ENCODE measurements at regions not wholly inside any gene's neighbourhood (a gene's known extent, or its start where the extent isn't known, plus 50 kb on each side); places are given as distances from the start of the nearest gene placed in this dataset.

DNA sequence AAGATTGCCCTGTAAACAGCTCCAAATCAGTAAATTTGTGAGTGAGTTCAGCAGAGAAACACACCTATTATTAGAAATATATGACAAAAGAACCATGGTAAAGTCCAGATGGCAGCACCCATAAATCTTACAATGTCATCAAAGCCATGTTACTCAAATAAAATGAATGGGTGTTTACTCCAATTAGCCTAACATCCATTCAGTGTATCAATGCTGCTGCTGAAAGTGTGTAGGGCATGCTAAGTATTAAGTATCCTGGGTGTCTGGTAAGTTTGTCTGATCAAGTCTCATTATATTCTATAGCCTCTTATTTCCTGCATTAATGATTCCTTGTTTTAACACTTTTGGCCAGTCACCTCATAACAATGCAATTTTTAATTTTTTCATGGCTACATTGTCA, 185.5 kb upstream of the STEAP4 start:
- Histone ChIP-seq H3K27me3 (no peaks in the 10 kb centered on the region), H3K36me3 (no peaks in the 10 kb centered on the region), H3K27ac (no peak overlapping the region), H3K4me1 (no peaks in the 10 kb centered on the region), H3K9me3 (no peaks in the 10 kb centered on the region), H3K4me3 (no peak overlapping the region)
- intact Hi-C loops (cut with DNase I), result no loop called here
- no peak for DNase-seq
- TF ChIP-seq POLR2A (IDR thresholded peaks at IDR 0.05), result no peak
- TF ChIP-seq, protein P1, sequence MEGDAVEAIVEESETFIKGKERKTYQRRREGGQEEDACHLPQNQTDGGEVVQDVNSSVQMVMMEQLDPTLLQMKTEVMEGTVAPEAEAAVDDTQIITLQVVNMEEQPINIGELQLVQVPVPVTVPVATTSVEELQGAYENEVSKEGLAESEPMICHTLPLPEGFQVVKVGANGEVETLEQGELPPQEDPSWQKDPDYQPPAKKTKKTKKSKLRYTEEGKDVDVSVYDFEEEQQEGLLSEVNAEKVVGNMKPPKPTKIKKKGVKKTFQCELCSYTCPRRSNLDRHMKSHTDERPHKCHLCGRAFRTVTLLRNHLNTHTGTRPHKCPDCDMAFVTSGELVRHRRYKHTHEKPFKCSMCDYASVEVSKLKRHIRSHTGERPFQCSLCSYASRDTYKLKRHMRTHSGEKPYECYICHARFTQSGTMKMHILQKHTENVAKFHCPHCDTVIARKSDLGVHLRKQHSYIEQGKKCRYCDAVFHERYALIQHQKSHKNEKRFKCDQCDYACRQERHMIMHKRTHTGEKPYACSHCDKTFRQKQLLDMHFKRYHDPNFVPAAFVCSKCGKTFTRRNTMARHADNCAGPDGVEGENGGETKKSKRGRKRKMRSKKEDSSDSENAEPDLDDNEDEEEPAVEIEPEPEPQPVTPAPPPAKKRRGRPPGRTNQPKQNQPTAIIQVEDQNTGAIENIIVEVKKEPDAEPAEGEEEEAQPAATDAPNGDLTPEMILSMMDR (IDR thresholded peaks at IDR 0.05), result no peak
- ATAC-seq, result no peak

DNA sequence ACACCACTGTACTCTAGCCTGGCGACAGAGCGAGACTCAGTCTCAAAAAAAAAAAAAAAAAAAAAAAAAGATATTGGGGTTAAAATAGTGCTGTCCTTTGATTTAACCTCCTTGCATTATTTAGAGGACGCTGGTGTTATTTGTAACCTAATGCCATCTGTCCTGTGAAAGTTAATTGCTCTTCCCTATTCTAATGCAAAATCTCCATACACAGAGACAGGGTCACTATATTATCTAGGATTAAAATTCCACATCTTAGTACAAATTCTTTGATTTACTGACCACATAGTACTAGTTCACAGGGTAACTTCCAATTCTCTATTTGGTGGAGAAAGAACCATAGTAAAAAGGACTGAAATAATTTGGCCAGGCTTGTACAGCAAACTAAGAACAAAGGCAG, 184.2 kb upstream of the STEAP4 start:
- DNase-seq, result no peak
- no peaks in the 10 kb centered on the region for H3K27me3 ChIP-seq
- intact Hi-C loops (cut with DNase I), result no loop called here
- ATAC-seq, result no peak
- no peak overlapping the region for H3K27ac ChIP-seq
- no peak overlapping the region for H3K4me3 ChIP-seq
- H3K4me1 ChIP-seq, result peaks cover 0 to under 1% (median 0%) of the 10 kb centered on the region in 12 donors
- WGBS, 4 donors, result 76 to 86% (median 80%) methylated on average over 3 of the region's 3 CpGs
- no peaks in the 10 kb centered on the region for H3K9me3 ChIP-seq
- TF ChIP-seq, protein P1 (IDR thresholded peaks at IDR 0.05), result no peak
- TF ChIP-seq POLR2A (IDR thresholded peaks at IDR 0.05), result no peak
- no peaks in the 10 kb centered on the region for H3K36me3 ChIP-seq

GRCh38 chr7:88490161-88490560, 183.5 kb upstream of the STEAP4 start:
- H3K27ac ChIP-seq, result no peak overlapping the region
- peaks cover 0 to 2% (median 0%) of the 10 kb centered on the region in 12 donors for H3K4me1 ChIP-seq
- no peaks in the 10 kb centered on the region for H3K36me3 ChIP-seq
- no peak for TF ChIP-seq POLR2A (IDR thresholded peaks at IDR 0.05)
- TF ChIP-seq, protein P1 (IDR thresholded peaks at IDR 0.05), result no peak
- 88 to 91% (median 89%) methylated on average over 5 of the region's 5 CpGs for WGBS, 4 donors
- H3K27me3 ChIP-seq, result no peaks in the 10 kb centered on the region
- intact Hi-C loops (cut with DNase I), result no loop called here
- H3K9me3 ChIP-seq, result no peaks in the 10 kb centered on the region
- DNase-seq (no peak), ATAC-seq (no peak)
- no peak overlapping the region for H3K4me3 ChIP-seq

- WGBS, 4 donors, result 30 to 49% (median 35%) methylated on average over 2 of the region's 2 CpGs
- no peaks in the 10 kb centered on the region for H3K36me3 ChIP-seq
Measured at GRCh38 chr7:88485821-88486220, 179.1 kb upstream of the STEAP4 start.

More at GRCh38 chr7:88485821-88486220, 179.1 kb upstream of the STEAP4 start:
- no peaks in the 10 kb centered on the region for H3K27me3 ChIP-seq
- no peak overlapping the region for H3K4me3 ChIP-seq
- no peaks in the 10 kb centered on the region for H3K9me3 ChIP-seq
- DNase-seq (no peak), ATAC-seq (no peak)
- TF ChIP-seq POLR2A (IDR thresholded peaks at IDR 0.05), result no peak
- TF ChIP-seq, protein P1 (IDR thresholded peaks at IDR 0.05), result no peak
- no peak overlapping the region for H3K27ac ChIP-seq
- peaks cover 0 to 2% (median 0%) of the 10 kb centered on the region in 12 donors for H3K4me1 ChIP-seq
- intact Hi-C loops (cut with DNase I), result loop anchor here in 1 of 10 donors (2.0 kb wide), 1 partner anchor 21 kb away; no protein-coding TSS in a partner anchor
